Fibroblast of lung (primary cell): ENCODE measurements at regions not wholly inside any gene's neighbourhood (a gene's known extent, or its start where the extent isn't known, plus 50 kb on each side); places are given as distances from the start of the nearest gene placed in this dataset.

Experiments
- DNase-seq, 2 donors: peaks; one replicate each; pipeline versions ENCODE4 v3.0.0 to v3.0.0-alpha.2; 2010; ENCODE audit warnings: low read depth in 2 of 2
- H2AFZ ChIP-seq: 2 replicates; pipeline ENCODE4 v1.5.1; 2012; ENCODE audit warnings: low read length, control low read depth, inconsistent platforms
- H3K27ac ChIP-seq: 2 replicates; pipeline ENCODE4 v1.5.1; 2011; ENCODE audit warnings: low read length, control low read depth; ENCODE audit not compliant: insufficient read depth
- H3K27me3 ChIP-seq: 2 replicates; pipeline ENCODE4 v1.5.1; 2011; ENCODE audit warnings: mild to moderate bottlenecking, low read length; ENCODE audit not compliant: control insufficient read depth, insufficient read depth
- H3K36me3 ChIP-seq: 2 replicates; pipeline ENCODE4 v1.5.1; 2011; ENCODE audit warnings: low read length; ENCODE audit not compliant: control insufficient read depth, insufficient read depth
- H3K4me1 ChIP-seq: 2 replicates; pipeline ENCODE4 v1.5.1; 2011; ENCODE audit warnings: low read length; ENCODE audit not compliant: control insufficient read depth, insufficient read depth; ENCODE audit errors: extremely low read depth
- H3K4me2 ChIP-seq: 2 replicates; pipeline ENCODE4 v1.5.1; 2011; ENCODE audit warnings: low read length, control low read depth; ENCODE audit not compliant: insufficient read depth; ENCODE audit errors: extremely low read depth
- H3K4me3 ChIP-seq, 4 experiments: fragments of 200-600 bp in 1 of 4; sonication (generic) in 1 of 4; replicated peaks in 1 of 4; 2 replicates each; pipeline ENCODE4 v1.5.1; 2011 to 2016; ENCODE audit warnings: low read length in 4 of 4, low read depth in 3 of 4, mild to moderate bottlenecking in 3 of 4, control low read depth in 2 of 4, inconsistent platforms in 1 of 4, mixed read lengths in 1 of 4; ENCODE audit not compliant: insufficient read depth in 1 of 4; ENCODE audit errors: control extremely low read depth in 1 of 4
- H3K79me2 ChIP-seq: 2 replicates; pipeline ENCODE4 v1.5.1; 2012; ENCODE audit warnings: mild to moderate bottlenecking, low read length, inconsistent platforms; ENCODE audit not compliant: control insufficient read depth, insufficient read depth
- H3K9ac ChIP-seq: 2 replicates; pipeline ENCODE4 v1.5.1; 2011; ENCODE audit warnings: mild to moderate bottlenecking, low read length, control low read depth; ENCODE audit not compliant: insufficient read depth
- H3K9me3 ChIP-seq: 2 replicates; pipeline ENCODE4 v1.5.1; 2012; ENCODE audit warnings: low read depth, low read length; ENCODE audit not compliant: control insufficient read depth, insufficient read depth
- H4K20me1 ChIP-seq: 2 replicates; pipeline ENCODE4 v1.5.1; 2011; ENCODE audit warnings: low read length; ENCODE audit not compliant: control insufficient read depth, insufficient read depth; ENCODE audit errors: extremely low read depth
- CTCF ChIP-seq, 2 donors: IDR thresholded peaks in 1 of 2; conservative IDR thresholded peaks in 1 of 2; 1 replicate in 1 of 2; 2 replicates in 1 of 2; pipeline ENCODE4 v1.5.1; 2011 to 2012; ENCODE audit warnings: low read length in 2 of 2, control low read depth in 1 of 2, inconsistent platforms in 1 of 2, low read depth in 1 of 2, mild to moderate bottlenecking in 1 of 2
- EZH2 ChIP-seq: IDR thresholded peaks from 2 replicates; pipeline ENCODE4 v1.5.1; 2012; ENCODE audit warnings: low read length, control low read depth, mild to moderate bottlenecking; ENCODE audit errors: missing control alignments

- TF ChIP-seq CTCF (conservative IDR thresholded peaks at IDR 0.05 in 1 of 2, IDR thresholded peaks at IDR 0.05 in 1 of 2; ENCODE audit: low read depth in 1 of 2, low read length in 2 of 2) (no peak), EZH2 (no peak)
- Histone ChIP-seq H4K20me1 (no peaks in the 10 kb centered on the region), H3K4me1 (no peaks in the 10 kb centered on the region), H2AFZ (no peak overlapping the region), H3K4me3 (no peak overlapping the region), H3K27me3 (no peaks in the 10 kb centered on the region), H3K9ac (no peak overlapping the region), H3K27ac (no peak overlapping the region), H3K36me3 (no peaks in the 10 kb centered on the region), H3K79me2 (no peaks in the 10 kb centered on the region), H3K4me2 (no peak overlapping the region), H3K9me3 (no peaks in the 10 kb centered on the region)
- DNase-seq, result no peak
Observed at GRCh38 chr12:82635263-82635662, 51.4 kb upstream of the TMTC2 start.
